SIG-M5 (cell line): ENCODE measurements at regions not wholly inside any gene's neighbourhood (a gene's known extent, or its start where the extent isn't known, plus 50 kb on each side); places are given as distances from the start of the nearest gene placed in this dataset.
"Not testable (repeated sequence)": the region's sequence is repeated elsewhere in the genome, so short reads cannot be mapped to it uniquely, and the experiment has no call there.

ENCODE experiments used
- DNase-seq: peaks from one replicate; lab custom pipeline; 2025; lab: John Stamatoyannopoulos, UW

GRCh38 chr3:118526758-118527513 is 507.7 kb downstream of the IGSF11 start:
- no peak for DNase-seq

- no peak for DNase-seq
Measured at GRCh38 chr3:118527514-118528044, 507.1 kb downstream of the IGSF11 start.

GRCh38 chr3:118529554-118529953 is 505.1 kb downstream of the IGSF11 start:
- no peak for DNase-seq

GRCh38 chr3:118530350-118530922 is 504.2 kb downstream of the IGSF11 start:
- DNase-seq: no peak

GRCh38 chr3:118530927-118531356 is 503.7 kb downstream of the IGSF11 start:
- not testable (repeated sequence) for DNase-seq

- DNase-seq: no peak
Measured at GRCh38 chr3:118531816-118532215, 502.8 kb downstream of the IGSF11 start.

- DNase-seq: no peak
Measured at GRCh38 chr3:118533676-118534075, 501.0 kb downstream of the IGSF11 start.

- no peak for DNase-seq
Measured at GRCh38 chr3:118534519-118534918, 500.1 kb downstream of the IGSF11 start.

- no peak for DNase-seq
Measured at GRCh38 chr3:118536764-118537163, 497.9 kb downstream of the IGSF11 start.

GRCh38 chr3:118537454-118537853 is 497.2 kb downstream of the IGSF11 start:
- no peak for DNase-seq

- DNase-seq: no peak
Measured at GRCh38 chr3:118538187-118538586, 496.5 kb downstream of the IGSF11 start.

GRCh38 chr3:118539820-118540447 is 494.7 kb downstream of the IGSF11 start:
- not testable (repeated sequence) for DNase-seq

GRCh38 chr3:118540448-118540821 is 494.2 kb downstream of the IGSF11 start:
- DNase-seq: not testable (repeated sequence)

GRCh38 chr3:118540826-118541225 is 493.8 kb downstream of the IGSF11 start:
- DNase-seq: no peak

GRCh38 chr3:118541796-118542195 is 492.9 kb downstream of the IGSF11 start:
- no peak for DNase-seq

GRCh38 chr3:118543832-118544231 is 490.8 kb downstream of the IGSF11 start:
- DNase-seq: no peak

- no peak for DNase-seq
Measured at GRCh38 chr3:118544458-118544857, 490.2 kb downstream of the IGSF11 start.

GRCh38 chr3:118548434-118548833 is 486.2 kb downstream of the IGSF11 start:
- DNase-seq: no peak

GRCh38 chr3:118550122-118550521 is 484.5 kb downstream of the IGSF11 start:
- DNase-seq: no peak

GRCh38 chr3:118550556-118550955 is 484.1 kb downstream of the IGSF11 start:
- DNase-seq: no peak

GRCh38 chr3:118554148-118554838 is 480.4 kb downstream of the IGSF11 start:
- DNase-seq: no peak

GRCh38 chr3:118556983-118557382 is 477.7 kb downstream of the IGSF11 start:
- DNase-seq: no peak
